ENCODE measurements at regions not wholly inside any gene's neighbourhood (a gene's known extent, or its start where the extent isn't known, plus 50 kb on each side); places are given as distances from the start of the nearest gene placed in this dataset.

GRCh38 chr3:117141812-117142211 lies 432.2 kb downstream of the TUSC7 start:
- TF ChIP-seq POLR2AphosphoS5 (IDR thresholded peaks at IDR 0.05; ENCODE audit: low read depth, low read length) (no peak), REST (IDR thresholded peaks at IDR 0.05; ENCODE audit: insufficient read depth in 1 of 2, low read depth in 2 of 2, low read length in 2 of 2) (no peak), TAF1 (IDR thresholded peaks at IDR 0.05; ENCODE audit: borderline replicate concordance, insufficient read depth, low read length) (no peak)

All from PFSK-1 (cell line).